GM18867 (cell line): ENCODE measurements at regions not wholly inside any gene's neighbourhood (a gene's known extent, or its start where the extent isn't known, plus 50 kb on each side); places are given as distances from the start of the nearest gene placed in this dataset.

Experiments used
- ATAC-seq: cut with Tn5 transposase; IDR thresholded peaks from one replicate; pipeline ENCODE4 v1.9.1; 2021; ENCODE audit warnings: mild to moderate bottlenecking, moderate library complexity; ENCODE audit not compliant: unreplicated experiment

- ATAC-seq, result no peak
Measured at GRCh38 chr2:43088143-43089073, 138.0 kb downstream of the ZFP36L2 start.

GRCh38 chr2:43087413-43087812 lies 139.0 kb downstream of the ZFP36L2 start:
- no peak for ATAC-seq

- no peak for ATAC-seq
Measured at GRCh38 chr2:43086451-43087221, 139.8 kb downstream of the ZFP36L2 start.

- ATAC-seq, result no peak
Measured at GRCh38 chr2:43085929-43086328, 140.5 kb downstream of the ZFP36L2 start.

GRCh38 chr2:43085505-43085904 lies 140.9 kb downstream of the ZFP36L2 start:
- no peak for ATAC-seq

- ATAC-seq, result no peak
Measured at GRCh38 chr2:43084699-43085091, 141.7 kb downstream of the ZFP36L2 start.

GRCh38 chr2:43083710-43084698 lies 142.4 kb downstream of the ZFP36L2 start:
- ATAC-seq, result no peak

- ATAC-seq, result no peak
Measured at GRCh38 chr2:43082903-43083677, 143.3 kb downstream of the ZFP36L2 start.

GRCh38 chr2:43082111-43082894 lies 144.1 kb downstream of the ZFP36L2 start:
- no peak for ATAC-seq

GRCh38 chr2:43081131-43081765 lies 145.2 kb downstream of the ZFP36L2 start:
- no peak for ATAC-seq

- ATAC-seq, result no peak
Measured at GRCh38 chr2:43080571-43081021, 145.8 kb downstream of the ZFP36L2 start.

- ATAC-seq, result no peak
Measured at GRCh38 chr2:43078781-43079755, 147.3 kb downstream of the ZFP36L2 start.

- ATAC-seq, result no peak
Measured at GRCh38 chr2:43078301-43078700, 148.1 kb downstream of the ZFP36L2 start.

GRCh38 chr2:43077876-43078275 lies 148.5 kb downstream of the ZFP36L2 start:
- ATAC-seq, result no peak

GRCh38 chr2:43076676-43077075 lies 149.7 kb downstream of the ZFP36L2 start:
- ATAC-seq, result no peak

GRCh38 chr2:43075811-43076585 lies 150.4 kb downstream of the ZFP36L2 start:
- ATAC-seq, result no peak
